COLO668 (cell line): ENCODE measurements at regions not wholly inside any gene's neighbourhood (a gene's known extent, or its start where the extent isn't known, plus 50 kb on each side); places are given as distances from the start of the nearest gene placed in this dataset.
"Not testable (repeated sequence)": the region's sequence is repeated elsewhere in the genome, so short reads cannot be mapped to it uniquely, and the experiment has no call there.

ENCODE experiments used
- DNase-seq: peaks from one replicate; lab custom pipeline; 2025; ENCODE audit not compliant: unreplicated experiment; lab: John Stamatoyannopoulos, UW

- not testable (repeated sequence) for DNase-seq
These were observed 250.4 kb downstream of the GJA1 start for GRCh38 chr6:121685806-121686205.

DNA sequence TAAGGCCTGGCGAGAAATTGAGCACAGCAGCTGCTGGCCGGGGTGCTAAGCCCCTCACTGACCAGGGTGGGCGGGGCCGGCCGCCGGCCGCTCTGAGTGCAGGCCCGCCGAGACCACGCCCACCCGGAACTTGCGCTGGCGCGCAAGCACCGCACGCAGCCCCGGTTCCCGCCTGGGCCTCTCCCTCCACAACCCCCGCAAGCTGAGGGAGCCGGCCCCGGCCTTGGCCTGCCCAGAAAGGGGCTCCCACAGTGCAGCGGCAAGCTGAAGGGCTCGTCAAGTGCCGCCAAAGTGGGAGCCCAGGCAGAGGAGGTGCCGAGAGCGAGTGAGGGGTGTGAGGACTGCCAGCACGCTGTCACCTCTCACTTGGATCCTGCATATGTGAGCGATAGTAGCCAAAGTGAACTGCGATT is 251.2 kb downstream of the GJA1 start:
- no peak for DNase-seq

DNA sequence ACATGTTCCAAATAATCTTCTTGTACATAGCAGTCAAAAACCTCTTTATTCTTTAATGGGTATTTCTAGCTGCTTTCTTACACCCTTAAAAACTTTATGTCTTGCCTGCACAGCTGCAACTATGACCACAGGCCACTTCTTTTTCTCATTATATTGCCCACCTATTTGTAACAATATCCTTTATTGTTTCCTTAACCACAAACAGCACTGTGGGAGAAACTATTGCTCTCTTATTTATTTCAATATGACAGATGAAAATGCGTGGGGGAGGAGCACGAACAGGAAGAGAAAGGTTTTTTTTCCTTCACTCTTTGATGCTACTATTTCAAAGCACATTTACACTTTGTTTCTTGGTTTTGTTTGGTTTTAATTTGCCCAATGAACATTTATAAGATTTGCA is 253.5 kb downstream of the GJA1 start:
- DNase-seq: no peak

- no peak for DNase-seq
These were observed 255.7 kb downstream of the GJA1 start for GRCh38 chr6:121691126-121691551.

DNA sequence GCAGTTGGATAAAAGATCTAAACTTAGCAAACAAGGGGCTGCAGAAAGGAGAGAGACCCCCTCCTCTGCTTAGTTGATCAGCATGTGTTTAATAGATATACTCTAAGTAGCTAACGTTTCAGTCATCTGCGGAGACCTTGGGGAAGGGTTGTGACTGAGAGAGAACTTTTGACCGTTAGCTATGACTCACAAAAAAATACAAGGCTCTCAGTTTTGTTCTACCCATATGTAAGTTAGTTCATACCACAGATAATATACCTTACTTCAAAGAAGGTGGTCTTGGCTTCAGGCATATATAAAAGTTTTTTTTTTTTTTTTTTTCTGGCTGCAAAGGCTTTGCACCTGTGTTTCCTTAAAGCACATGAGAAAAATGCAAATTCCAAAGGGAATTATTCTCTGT is 258.9 kb downstream of the GJA1 start:
- DNase-seq: no peak

GRCh38 chr6:121694801-121695251 is 259.4 kb downstream of the GJA1 start:
- no peak for DNase-seq

DNA sequence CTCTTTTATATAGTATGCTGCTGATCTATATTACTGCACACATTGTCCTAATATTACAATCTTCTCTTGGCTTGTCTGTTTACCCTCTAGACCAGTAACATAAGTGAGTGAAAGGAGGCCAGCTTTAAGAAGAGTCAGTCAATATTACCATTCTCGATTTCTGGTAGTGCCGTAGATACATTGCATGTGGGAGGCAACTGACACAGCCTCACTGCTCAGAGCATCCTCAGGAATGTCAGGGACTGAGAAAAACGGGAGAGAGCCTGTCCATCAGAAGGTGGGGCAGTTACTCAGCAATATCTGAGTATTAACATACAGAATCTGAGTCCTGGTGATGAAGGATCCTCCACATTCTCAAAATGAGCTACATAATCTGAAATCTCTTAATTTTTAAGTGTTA is 259.9 kb downstream of the GJA1 start:
- DNase-seq: no peak

DNA sequence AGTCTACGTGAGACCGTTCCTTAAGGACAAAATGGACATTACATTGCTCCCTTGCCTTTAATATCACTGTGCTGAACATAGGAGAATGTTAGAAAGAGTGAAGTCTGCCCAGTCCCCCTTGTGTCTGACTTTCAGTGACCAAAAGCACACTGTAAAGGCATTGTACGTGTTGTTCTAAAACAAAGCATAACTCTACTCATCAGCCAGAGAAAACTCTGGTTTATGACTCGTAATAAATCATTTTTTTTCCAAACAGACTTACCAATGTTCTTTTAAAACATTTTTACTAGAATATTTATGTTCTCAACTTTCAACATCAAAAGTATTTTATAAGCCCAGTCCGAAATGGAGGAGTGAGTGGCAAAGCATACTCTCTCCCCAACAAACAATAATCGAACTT is 262.5 kb downstream of the GJA1 start:
- DNase-seq: no peak

GRCh38 chr6:121698617-121699016 is 263.2 kb downstream of the GJA1 start:
- DNase-seq: no peak

GRCh38 chr6:121703129-121703528 is 267.7 kb downstream of the GJA1 start:
- not testable (repeated sequence) for DNase-seq

GRCh38 chr6:121711472-121711871 is 276.0 kb downstream of the GJA1 start:
- no peak for DNase-seq

- DNase-seq: no peak
These were observed 282.2 kb downstream of the GJA1 start for GRCh38 chr6:121717686-121718085.

GRCh38 chr6:121720867-121721266 is 285.4 kb downstream of the GJA1 start:
- DNase-seq: not testable (repeated sequence)

DNA sequence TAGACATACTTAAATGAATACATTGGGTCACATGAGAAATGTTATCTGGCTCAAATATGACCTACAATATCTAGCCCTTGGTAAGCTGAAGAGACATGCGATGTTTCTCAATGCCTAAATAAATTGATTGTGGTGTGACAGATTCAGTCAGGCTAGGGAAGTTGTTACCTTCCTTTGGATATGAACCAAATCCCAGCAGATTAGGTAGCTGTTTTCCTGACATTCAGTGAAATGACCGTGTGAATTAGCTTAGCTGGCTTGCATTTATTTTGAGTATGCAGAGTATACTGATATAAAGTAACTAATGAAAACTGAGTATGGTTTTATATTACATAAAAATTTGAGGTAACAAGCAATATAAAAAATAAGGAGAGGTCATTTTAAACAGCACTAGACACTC is 288.2 kb downstream of the GJA1 start:
- DNase-seq: no peak

DNA sequence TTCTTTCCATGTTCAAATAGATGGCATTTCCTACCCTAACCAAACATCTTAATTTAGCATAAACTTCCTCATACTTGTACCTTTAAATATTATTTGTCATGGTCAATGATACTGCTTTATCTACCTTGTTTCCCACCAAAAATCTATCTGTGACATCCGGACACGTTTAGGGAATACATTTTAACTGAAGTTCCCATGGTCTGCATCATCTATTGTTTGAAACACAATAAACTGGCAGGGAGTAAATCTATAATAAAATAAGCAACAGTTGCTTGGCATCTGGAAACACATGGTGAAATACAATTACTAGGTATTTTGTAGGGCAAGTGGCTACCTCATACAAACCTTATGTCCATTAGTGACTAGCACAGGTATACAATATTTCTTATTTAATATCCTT is 289.1 kb downstream of the GJA1 start:
- no peak for DNase-seq

DNA sequence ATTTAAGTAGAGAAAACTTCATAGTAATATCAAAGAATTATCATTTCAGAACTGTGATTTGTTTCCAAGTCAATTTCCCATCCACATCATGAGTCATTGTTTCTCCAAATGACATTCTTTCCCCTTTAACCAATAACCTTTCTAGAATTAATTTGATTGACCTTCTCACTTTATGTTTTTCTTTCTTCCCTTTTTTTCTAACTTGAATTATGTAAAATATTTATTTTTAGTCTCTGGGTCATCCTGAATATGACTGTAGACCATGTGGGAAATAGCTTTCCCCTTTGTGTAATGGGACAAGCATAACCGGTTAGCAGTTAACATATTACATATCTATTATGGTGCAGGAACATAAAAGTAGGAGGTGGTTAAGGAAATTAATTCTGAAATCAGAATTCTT is 291.1 kb downstream of the GJA1 start:
- no peak for DNase-seq

DNA sequence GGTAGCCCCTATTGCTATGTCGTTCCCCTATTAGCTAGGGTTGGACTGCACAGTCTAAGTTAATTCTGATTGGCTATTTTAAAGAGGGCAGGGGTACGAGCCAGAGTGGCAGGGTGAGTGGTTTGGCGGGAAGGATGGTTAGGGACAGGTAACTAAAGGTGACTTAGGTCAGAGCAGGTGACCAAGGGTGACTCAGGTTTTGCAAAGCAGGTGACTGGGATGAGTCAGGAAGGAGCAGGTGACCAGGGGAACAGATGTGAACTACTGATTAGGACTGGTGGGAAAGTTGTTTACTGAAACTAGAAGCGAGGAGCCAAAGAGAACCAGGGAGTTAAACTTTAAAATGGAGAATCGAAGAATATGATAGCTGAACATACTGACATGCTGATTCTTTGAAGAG is 295.2 kb downstream of the GJA1 start:
- no peak for DNase-seq

GRCh38 chr6:121731381-121731780 is 295.9 kb downstream of the GJA1 start:
- DNase-seq: no peak

- no peak for DNase-seq
These were observed 297.2 kb downstream of the GJA1 start for GRCh38 chr6:121732641-121733040.

GRCh38 chr6:121733234-121733633 is 297.8 kb downstream of the GJA1 start:
- no peak for DNase-seq

DNA sequence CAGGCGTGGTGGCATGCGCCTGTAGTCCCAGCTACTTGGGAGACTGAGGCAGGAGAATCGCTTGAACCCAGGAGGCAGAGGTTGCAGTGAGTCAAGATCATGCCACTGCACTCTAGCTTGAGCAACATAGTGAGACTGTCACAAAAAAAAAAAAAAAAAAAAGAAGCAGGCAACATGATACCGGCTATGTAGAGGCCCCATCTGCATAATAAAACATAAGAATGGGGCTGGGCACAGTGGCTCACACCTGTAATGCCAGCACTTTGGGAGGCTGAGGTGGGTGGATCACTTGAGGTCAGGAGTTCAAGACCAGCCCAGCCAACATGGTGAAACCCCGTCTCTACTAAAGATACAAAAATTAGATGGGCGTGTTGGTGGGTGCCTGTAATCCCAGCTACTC is 304.7 kb downstream of the GJA1 start:
- not testable (repeated sequence) for DNase-seq

- no peak for DNase-seq
These were observed 308.2 kb downstream of the GJA1 start for GRCh38 chr6:121743691-121744090.

- DNase-seq: no peak
These were observed 312.9 kb downstream of the GJA1 start for GRCh38 chr6:121748376-121748775.

DNA sequence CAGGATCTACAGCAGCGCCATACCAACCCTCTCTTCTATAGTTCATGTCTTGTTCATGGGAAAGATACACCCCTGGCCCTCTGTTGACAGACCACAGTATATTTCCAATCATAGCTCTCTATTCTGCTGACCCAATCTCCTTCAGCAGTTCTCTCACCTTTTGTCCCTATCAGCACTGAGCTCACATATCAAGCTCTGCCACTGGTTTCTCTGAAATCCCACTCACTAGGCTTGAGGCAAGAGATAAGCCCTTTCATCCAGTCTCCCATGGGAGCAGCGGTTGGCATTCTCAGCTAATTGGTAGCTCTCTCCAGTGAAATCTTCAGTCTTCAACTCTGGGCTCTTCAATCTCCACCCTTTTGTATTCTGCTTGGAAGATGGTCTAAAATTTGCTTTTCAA is 313.4 kb downstream of the GJA1 start:
- DNase-seq: no peak
